Glutamatergic neuron (in vitro differentiated cells): ENCODE measurements at regions not wholly inside any gene's neighbourhood (a gene's known extent, or its start where the extent isn't known, plus 50 kb on each side); places are given as distances from the start of the nearest gene placed in this dataset.

Source experiments
- DNase-seq: peaks from one replicate; pipeline ENCODE4 v3.0.0; 2022
- H3K27ac Mint-ChIP-seq: one replicate; pipeline ENCODE4 v1.8.0; 2020; ENCODE audit warnings: mild to moderate bottlenecking, mixed read lengths, inconsistent platforms; ENCODE audit not compliant: unreplicated experiment
- H3K27me3 Mint-ChIP-seq: one replicate; pipeline ENCODE4 v1.8.0; 2020; ENCODE audit warnings: mild to moderate bottlenecking, moderate library complexity, mixed read lengths, inconsistent platforms; ENCODE audit not compliant: unreplicated experiment
- H3K36me3 Mint-ChIP-seq: one replicate; pipeline ENCODE4 v1.8.0; 2020; ENCODE audit warnings: mild to moderate bottlenecking, mixed read lengths, inconsistent platforms; ENCODE audit not compliant: unreplicated experiment
- H3K4me1 Mint-ChIP-seq: one replicate; pipeline ENCODE4 v1.8.0; 2020; ENCODE audit warnings: mild to moderate bottlenecking, low read depth, mixed read lengths, inconsistent platforms; ENCODE audit not compliant: unreplicated experiment
- H3K4me3 Mint-ChIP-seq: one replicate; pipeline ENCODE4 v1.8.0; 2020; ENCODE audit warnings: mild to moderate bottlenecking, mixed read lengths, inconsistent platforms; ENCODE audit not compliant: unreplicated experiment
- H3K9me3 Mint-ChIP-seq: one replicate; pipeline ENCODE4 v1.8.0; 2020; ENCODE audit warnings: mild to moderate bottlenecking, moderate library complexity, mixed read lengths, inconsistent platforms; ENCODE audit not compliant: unreplicated experiment
- CTCF ChIP-seq: fragments of 200-600 bp; sonication (generic); IDR thresholded peaks from one replicate; pipeline ENCODE4 v1.5.0; 2021; ENCODE audit not compliant: partially characterized antibody, unreplicated experiment

- H3K36me3 Mint-ChIP-seq: peaks cover 7% of the 10 kb centered on the region
- peaks cover 7% of the 10 kb centered on the region for H3K4me1 Mint-ChIP-seq
- no peak for DNase-seq
- no peak overlapping the region for H3K27ac Mint-ChIP-seq
- no peaks in the 10 kb centered on the region for H3K9me3 Mint-ChIP-seq
- TF ChIP-seq CTCF: no peak
- H3K4me3 Mint-ChIP-seq: no peak overlapping the region
- peaks cover 2% of the 10 kb centered on the region for H3K27me3 Mint-ChIP-seq
These were observed 647.5 kb upstream of the VRK2 start for GRCh38 chr2:57399057-57399456.

- Mint-ChIP-seq H3K36me3 (peaks cover 7% of the 10 kb centered on the region), H3K4me3 (no peak overlapping the region), H3K27ac (no peak overlapping the region), H3K9me3 (no peaks in the 10 kb centered on the region), H3K4me1 (peaks cover 7% of the 10 kb centered on the region), H3K27me3 (peaks cover 2% of the 10 kb centered on the region)
- no peak for TF ChIP-seq CTCF
- DNase-seq: no peak
These were observed 644.5 kb upstream of the VRK2 start for GRCh38 chr2:57402096-57402495.

GRCh38 chr2:57402755-57403154, 643.9 kb upstream of the VRK2 start:
- no peak overlapping the region for H3K4me3 Mint-ChIP-seq

GRCh38 chr2:57407772-57408201, 638.8 kb upstream of the VRK2 start:
- no peaks in the 10 kb centered on the region for H3K4me1 Mint-ChIP-seq
- no peak overlapping the region for H3K27ac Mint-ChIP-seq
- no peaks in the 10 kb centered on the region for H3K9me3 Mint-ChIP-seq
- TF ChIP-seq CTCF: no peak
- H3K4me3 Mint-ChIP-seq: no peak overlapping the region
- H3K27me3 Mint-ChIP-seq: peaks cover 2% of the 10 kb centered on the region
- no peak for DNase-seq
- H3K36me3 Mint-ChIP-seq: peaks cover 10% of the 10 kb centered on the region

More at GRCh38 chr2:57402755-57403154, 643.9 kb upstream of the VRK2 start:
- Mint-ChIP-seq H3K4me1 (peaks cover 7% of the 10 kb centered on the region), H3K9me3 (no peaks in the 10 kb centered on the region), H3K27me3 (peaks cover 2% of the 10 kb centered on the region), H3K36me3 (peaks cover 7% of the 10 kb centered on the region), H3K27ac (no peak overlapping the region)
- DNase-seq: no peak
- no peak for TF ChIP-seq CTCF

GRCh38 chr2:57408587-57408986, 638.0 kb upstream of the VRK2 start:
- Mint-ChIP-seq H3K4me1 (no peaks in the 10 kb centered on the region), H3K4me3 (no peak overlapping the region), H3K27me3 (peaks cover 2% of the 10 kb centered on the region), H3K27ac (no peak overlapping the region), H3K36me3 (peaks cover 11% of the 10 kb centered on the region), H3K9me3 (no peaks in the 10 kb centered on the region)
- no peak for TF ChIP-seq CTCF
- no peak for DNase-seq
